Endometrial microvascular endothelial cells (primary cell): ENCODE measurements at regions not wholly inside any gene's neighbourhood (a gene's known extent, or its start where the extent isn't known, plus 50 kb on each side); places are given as distances from the start of the nearest gene placed in this dataset.

Experiments
- in situ Hi-C: cut with HindIII; loops from 2 replicates; pipeline ENCODE4 v1.10.0; 2017; ENCODE audit warnings: low sequenced_read_pairs, low pct_unique_long_range_greater_than_20kb; ENCODE audit errors: inconsistent ontology term

DNA sequence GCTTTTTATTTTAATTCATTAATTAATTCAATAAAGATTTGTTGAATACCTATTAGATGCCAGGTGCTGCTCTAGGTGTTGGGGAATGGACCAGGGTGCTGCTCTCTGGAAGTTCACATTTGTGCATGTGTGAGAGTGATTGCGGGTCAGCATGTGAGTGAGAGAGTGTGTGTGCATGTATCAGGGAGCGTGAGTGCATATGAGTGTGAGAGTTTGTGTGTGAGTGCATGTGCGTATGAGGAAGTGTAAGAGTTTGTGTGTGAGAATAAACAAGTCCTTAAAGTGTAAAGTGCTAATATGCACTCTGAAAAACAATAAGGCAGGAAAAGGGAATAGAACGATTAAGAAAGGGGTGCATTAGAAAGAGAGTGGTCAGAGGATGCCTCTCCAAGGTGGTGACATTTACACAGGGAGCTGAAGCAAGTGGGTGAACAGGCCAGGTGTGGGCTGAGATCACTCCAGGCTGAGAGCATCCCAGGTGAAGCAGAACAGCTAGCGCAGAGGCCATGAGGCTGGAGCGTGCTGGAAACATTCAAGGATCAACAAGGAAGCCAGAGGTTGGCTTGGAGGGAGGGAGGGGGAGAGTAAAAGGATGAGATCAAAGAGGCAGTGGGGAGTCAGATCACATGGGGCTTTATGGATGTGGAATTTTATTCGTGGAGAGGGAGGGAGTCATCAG lies 50.5 kb upstream of the SLC1A4 start:
- in situ Hi-C loops = no loop called here

DNA sequence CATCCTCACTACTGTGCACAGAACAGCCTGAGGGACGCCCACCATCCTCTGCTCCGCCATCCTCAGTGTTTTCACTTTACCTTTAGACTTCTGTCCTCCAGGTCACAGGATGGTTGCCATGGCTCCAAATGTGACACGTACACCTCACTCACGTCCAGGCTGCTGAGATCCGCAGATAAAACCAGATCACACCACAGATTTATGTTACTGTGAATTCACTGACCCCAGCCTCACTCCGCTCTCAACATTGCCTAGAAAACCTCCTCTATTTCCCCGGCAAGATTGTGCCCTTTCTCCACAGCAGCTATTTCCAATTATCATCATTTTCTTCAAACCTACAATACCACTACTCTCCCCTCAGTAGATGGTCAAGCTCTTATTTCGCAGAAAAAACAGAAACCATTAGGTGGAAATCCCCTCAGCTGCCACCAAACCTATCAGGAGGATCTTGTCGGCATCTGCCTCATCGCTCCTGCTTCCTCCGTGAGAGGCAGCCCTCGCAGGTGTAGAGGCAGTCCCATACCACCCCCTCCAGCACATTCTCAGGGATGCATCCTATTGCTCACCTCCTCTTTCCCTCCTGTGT lies 49.8 kb upstream of the SLC1A4 start:
- in situ Hi-C loops = no loop called here
